Fibroblast of lung (primary cell): ENCODE measurements at regions not wholly inside any gene's neighbourhood (a gene's known extent, or its start where the extent isn't known, plus 50 kb on each side); places are given as distances from the start of the nearest gene placed in this dataset.

ENCODE experiments used
- CTCF ChIP-seq, 2 donors: IDR thresholded peaks in 1 of 2; conservative IDR thresholded peaks in 1 of 2; 1 replicate in 1 of 2; 2 replicates in 1 of 2; pipeline ENCODE4 v1.5.1; 2011 to 2012; ENCODE audit warnings: low read length in 2 of 2, control low read depth in 1 of 2, inconsistent platforms in 1 of 2, low read depth in 1 of 2, mild to moderate bottlenecking in 1 of 2
- EZH2 ChIP-seq: IDR thresholded peaks from 2 replicates; pipeline ENCODE4 v1.5.1; 2012; ENCODE audit warnings: low read length, control low read depth, mild to moderate bottlenecking; ENCODE audit errors: missing control alignments

- TF ChIP-seq CTCF (conservative IDR thresholded peaks at IDR 0.05 in 1 of 2, IDR thresholded peaks at IDR 0.05 in 1 of 2; ENCODE audit: low read depth in 1 of 2, low read length in 2 of 2) (no peak), EZH2 (no peak)
These were observed 255.7 kb upstream of the AR start for GRCh38 chrX:67288156-67288555.
